ENCODE measurements at regions not wholly inside any gene's neighbourhood (a gene's known extent, or its start where the extent isn't known, plus 50 kb on each side); places are given as distances from the start of the nearest gene placed in this dataset.

DNA sequence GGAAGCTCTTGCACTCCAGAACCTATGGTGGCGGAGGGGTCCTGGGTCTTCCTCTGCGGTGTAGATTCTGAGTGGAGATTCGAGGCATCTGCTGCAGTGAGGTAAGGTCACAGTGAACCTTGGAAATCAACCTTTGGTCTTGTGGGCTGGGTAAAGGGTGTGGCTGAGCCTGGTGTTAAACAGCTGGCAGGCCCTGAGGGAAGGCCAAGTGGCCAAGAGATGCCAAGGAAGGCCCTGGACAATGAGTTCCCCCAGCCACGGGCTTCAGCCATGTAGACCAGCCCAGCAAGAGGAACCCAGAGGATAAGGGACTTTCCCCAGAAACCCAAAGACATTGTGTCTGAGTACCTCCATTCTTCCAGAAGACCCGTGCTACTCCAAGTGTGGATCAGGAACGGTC lies 137.2 kb upstream of the ETS2 start:
- Histone ChIP-seq H3K4me2 (ENCODE audit: low read length) (no peak overlapping the region), H3K27ac (ENCODE audit: low read depth, low read length) (no peak overlapping the region), H3K9me2 (replicated peaks; ENCODE audit: control insufficient read depth, low read length) (no peaks in the 10 kb centered on the region), H3K79me2 (ENCODE audit: control insufficient read depth, low read length) (no peaks in the 10 kb centered on the region), H3K4me3 (ENCODE audit: low read length) (no peak overlapping the region), H3K27me3 (ENCODE audit: control insufficient read depth, low read length) (0 out of 2 replicates have a peak, but pooled peaks cover 4% of the 10 kb centered on the region), H3K9me3 (ENCODE audit: control insufficient read depth, insufficient read depth, low read length) (no peaks in the 10 kb centered on the region), H3F3A (ENCODE audit: control insufficient read depth, insufficient read depth) (no peaks in the 10 kb centered on the region), H3K36me3 (ENCODE audit: control insufficient read depth, low read length) (no peaks in the 10 kb centered on the region), H4K20me1 (ENCODE audit: control insufficient read depth, insufficient read depth, low read depth, low read length) (no peaks in the 10 kb centered on the region), H3K4me1 (ENCODE audit: control insufficient read depth, low read length) (no peaks in the 10 kb centered on the region)
- TF ChIP-seq EZH2phosphoT487 (IDR thresholded peaks at IDR 0.05; ENCODE audit: borderline replicate concordance, low read length) (no peak), CTCF (IDR thresholded peaks at IDR 0.05; ENCODE audit: low read depth, low read length, poor library complexity, severe bottlenecking) (no peak)

DNA sequence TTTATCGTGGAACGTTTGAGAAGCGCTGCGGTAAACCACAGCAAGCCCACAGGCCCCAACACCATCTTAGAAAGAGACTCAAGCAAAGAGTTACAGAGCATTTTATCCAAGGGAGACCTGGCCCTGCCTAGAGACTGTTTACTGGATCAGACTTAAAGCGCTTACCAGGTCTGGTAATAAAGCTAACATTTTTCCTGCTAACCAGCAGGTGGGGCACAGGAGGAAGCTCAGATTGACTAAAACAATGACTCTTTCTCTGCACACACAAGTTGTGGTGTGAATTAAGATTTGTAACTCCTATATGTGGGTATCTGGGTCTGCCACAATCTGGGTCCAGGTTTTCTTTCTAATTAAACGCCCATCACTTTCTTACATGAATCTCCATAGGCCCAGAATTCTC lies 136.5 kb upstream of the ETS2 start:
- Histone ChIP-seq H3K4me3 (ENCODE audit: low read length) (no peak overlapping the region), H4K20me1 (ENCODE audit: control insufficient read depth, insufficient read depth, low read depth, low read length) (no peaks in the 10 kb centered on the region), H3F3A (ENCODE audit: control insufficient read depth, insufficient read depth) (no peaks in the 10 kb centered on the region), H3K9me3 (ENCODE audit: control insufficient read depth, insufficient read depth, low read length) (no peaks in the 10 kb centered on the region), H3K4me2 (ENCODE audit: low read length) (no peak overlapping the region), H3K4me1 (ENCODE audit: control insufficient read depth, low read length) (no peaks in the 10 kb centered on the region), H3K79me2 (ENCODE audit: control insufficient read depth, low read length) (no peaks in the 10 kb centered on the region), H3K36me3 (ENCODE audit: control insufficient read depth, low read length) (no peaks in the 10 kb centered on the region), H3K9me2 (replicated peaks; ENCODE audit: control insufficient read depth, low read length) (no peaks in the 10 kb centered on the region), H3K27ac (ENCODE audit: low read depth, low read length) (no peak overlapping the region), H3K27me3 (ENCODE audit: control insufficient read depth, low read length) (0 out of 2 replicates have a peak, but pooled peaks cover 4% of the 10 kb centered on the region)
- no peak for TF ChIP-seq EZH2phosphoT487 (IDR thresholded peaks at IDR 0.05; ENCODE audit: borderline replicate concordance, low read length)
- peak; percentile 50 for TF ChIP-seq CTCF (IDR thresholded peaks at IDR 0.05; ENCODE audit: low read depth, low read length, poor library complexity, severe bottlenecking)

GRCh38 chr21:38670861-38671260 lies 134.9 kb upstream of the ETS2 start:
- Histone ChIP-seq H3K4me1 (ENCODE audit: control insufficient read depth, low read length) (no peaks in the 10 kb centered on the region), H3K27me3 (ENCODE audit: control insufficient read depth, low read length) (0 out of 2 replicates have a peak, but pooled peaks cover 4% of the 10 kb centered on the region), H3K27ac (ENCODE audit: low read depth, low read length) (no peak overlapping the region), H4K20me1 (ENCODE audit: control insufficient read depth, insufficient read depth, low read depth, low read length) (no peaks in the 10 kb centered on the region), H3K4me3 (ENCODE audit: low read length) (no peak overlapping the region), H3K4me2 (ENCODE audit: low read length) (no peak overlapping the region), H3K79me2 (ENCODE audit: control insufficient read depth, low read length) (no peaks in the 10 kb centered on the region), H3K9me2 (replicated peaks; ENCODE audit: control insufficient read depth, low read length) (no peaks in the 10 kb centered on the region), H3K9me3 (ENCODE audit: control insufficient read depth, insufficient read depth, low read length) (no peaks in the 10 kb centered on the region), H3F3A (ENCODE audit: control insufficient read depth, insufficient read depth) (no peaks in the 10 kb centered on the region), H3K36me3 (ENCODE audit: control insufficient read depth, low read length) (no peaks in the 10 kb centered on the region)
- TF ChIP-seq CTCF (IDR thresholded peaks at IDR 0.05; ENCODE audit: low read depth, low read length, poor library complexity, severe bottlenecking) (no peak), EZH2phosphoT487 (IDR thresholded peaks at IDR 0.05; ENCODE audit: borderline replicate concordance, low read length) (no peak)

Data from DOHH2 (cell line).